HG03108 (cell line): ENCODE measurements at regions not wholly inside any gene's neighbourhood (a gene's known extent, or its start where the extent isn't known, plus 50 kb on each side); places are given as distances from the start of the nearest gene placed in this dataset.

Source experiments
- ATAC-seq: cut with Tn5 transposase; IDR thresholded peaks from one replicate; pipeline ENCODE4 v1.9.1; 2021; ENCODE audit warnings: moderate library complexity; ENCODE audit not compliant: unreplicated experiment

DNA sequence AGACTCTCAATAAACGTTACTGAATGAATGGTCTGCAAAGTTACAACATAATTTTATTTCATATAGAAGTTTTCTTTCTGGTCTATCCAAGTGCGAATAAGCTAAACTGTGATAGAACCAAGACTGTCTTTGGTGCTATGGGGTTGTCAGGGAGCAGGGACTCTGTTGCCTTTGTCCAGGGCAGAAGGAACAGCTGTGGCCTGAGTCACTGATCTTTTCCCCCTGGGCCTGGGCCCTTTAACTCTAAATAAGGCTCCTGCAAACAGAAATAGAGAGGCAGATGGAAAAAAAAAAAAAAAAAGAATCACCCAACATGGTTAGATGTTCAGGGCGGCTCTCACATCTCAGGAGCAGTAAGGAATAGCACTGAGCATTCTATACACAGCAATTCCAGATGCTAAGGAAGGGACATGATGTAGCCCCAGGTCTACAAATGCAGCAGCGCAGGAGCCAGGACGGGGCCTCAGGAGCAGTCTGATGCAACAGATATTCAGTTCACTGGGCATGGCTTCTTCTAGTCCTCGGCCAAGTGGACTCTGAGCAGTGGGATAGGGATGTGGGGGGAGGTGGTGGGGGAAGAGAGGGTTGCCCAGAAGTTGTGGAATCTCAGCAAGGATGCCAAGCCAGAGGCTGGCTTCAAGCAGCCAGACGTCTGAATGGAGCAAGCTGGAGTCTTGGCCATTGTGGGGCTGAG lies 247.1 kb upstream of the SIX2 start:
- no peak for ATAC-seq

DNA sequence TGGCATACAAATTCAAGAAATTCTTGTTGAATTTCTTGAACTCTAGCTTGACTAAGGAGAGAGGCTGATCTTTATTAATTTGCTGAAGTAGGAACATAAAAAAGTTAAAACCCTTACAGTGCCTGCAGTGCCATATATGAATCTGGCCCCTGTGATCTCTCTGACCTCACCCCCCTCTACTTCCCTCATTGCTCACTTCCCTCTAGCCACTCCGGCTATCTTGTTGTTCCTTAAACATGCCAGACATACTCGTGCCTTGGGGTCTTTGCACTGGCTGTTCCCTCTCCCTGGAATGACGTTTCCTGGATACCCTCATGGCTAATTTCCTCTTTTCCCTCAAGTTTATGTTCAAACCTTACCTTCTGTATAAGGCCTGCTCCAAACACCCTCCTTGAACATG lies 246.3 kb upstream of the SIX2 start:
- ATAC-seq, result no peak

DNA sequence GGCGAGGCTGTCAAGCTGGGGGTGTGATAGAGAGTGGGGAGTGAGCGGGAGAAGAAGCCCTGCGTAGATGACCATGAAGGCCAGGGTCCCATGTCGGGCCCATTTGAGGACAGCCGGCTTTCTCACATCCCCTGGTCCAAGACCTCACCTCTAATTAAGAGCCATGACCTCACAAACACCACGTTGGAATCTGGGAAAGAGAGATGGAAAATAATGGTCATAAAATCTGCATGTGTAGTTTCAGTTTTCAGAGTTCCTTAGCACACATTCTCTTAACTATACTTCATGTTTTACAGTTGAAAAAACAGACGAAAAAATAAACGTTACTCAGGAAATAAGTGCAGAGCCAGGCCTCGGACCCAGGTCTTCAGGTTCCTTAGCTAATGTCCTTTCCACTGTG lies 244.8 kb upstream of the SIX2 start:
- ATAC-seq, result no peak

DNA sequence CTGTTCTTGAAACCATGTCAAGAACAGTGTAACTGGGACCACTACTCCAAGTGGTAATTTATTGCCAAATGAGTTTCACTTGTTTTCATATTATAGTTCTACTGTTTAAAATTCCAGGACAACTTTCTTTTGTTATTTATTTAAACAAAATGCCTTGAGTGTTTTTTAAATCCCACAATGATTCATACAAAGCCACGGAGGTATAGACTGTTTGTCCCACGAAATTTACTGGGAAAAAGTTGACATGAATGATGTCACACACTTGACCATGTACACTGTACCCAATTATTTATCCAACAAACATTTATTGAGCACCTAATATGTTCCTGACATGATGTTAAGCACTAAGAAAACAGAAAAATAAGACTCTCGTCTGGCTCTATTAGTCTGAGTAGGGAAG lies 243.9 kb upstream of the SIX2 start:
- no peak for ATAC-seq

DNA sequence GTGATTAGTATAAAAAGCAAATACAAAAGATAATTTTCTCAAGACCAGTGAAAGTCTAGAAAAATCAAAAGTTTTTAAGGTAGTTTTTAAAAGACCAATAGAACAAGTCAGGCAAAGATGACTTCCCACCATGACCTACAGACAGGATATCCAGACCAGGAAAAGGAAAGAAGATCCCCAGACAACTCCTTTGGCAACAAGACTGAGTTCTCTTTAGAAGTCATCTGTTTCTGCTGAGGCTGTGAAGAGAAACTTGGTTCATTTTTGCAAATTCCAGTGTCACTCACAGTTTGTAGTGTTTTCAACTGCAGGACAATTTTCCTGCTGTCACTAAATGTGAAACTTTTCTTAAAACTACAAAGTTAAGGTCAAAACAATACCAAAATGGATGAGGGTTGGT lies 240.9 kb upstream of the SIX2 start:
- no peak for ATAC-seq

DNA sequence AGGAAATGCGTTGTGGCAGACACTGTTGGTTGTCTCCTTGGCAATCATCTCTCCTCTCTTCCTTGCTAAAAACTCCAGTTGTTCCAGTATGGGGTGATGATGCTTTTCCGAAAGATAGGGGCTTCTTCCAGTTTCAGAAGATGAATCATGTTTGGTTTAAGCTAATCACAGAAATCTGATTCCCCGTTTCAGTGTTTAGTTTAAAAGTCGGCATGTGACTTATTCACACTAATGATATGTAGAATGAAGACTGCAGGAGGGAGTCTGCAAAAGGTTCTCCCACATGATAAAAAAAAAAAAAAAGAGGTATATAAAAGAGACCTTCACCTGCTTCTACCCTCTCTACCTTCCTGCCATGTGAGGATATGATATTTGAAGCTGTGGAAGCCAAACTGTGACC lies 239.0 kb upstream of the SIX2 start:
- no peak for ATAC-seq

DNA sequence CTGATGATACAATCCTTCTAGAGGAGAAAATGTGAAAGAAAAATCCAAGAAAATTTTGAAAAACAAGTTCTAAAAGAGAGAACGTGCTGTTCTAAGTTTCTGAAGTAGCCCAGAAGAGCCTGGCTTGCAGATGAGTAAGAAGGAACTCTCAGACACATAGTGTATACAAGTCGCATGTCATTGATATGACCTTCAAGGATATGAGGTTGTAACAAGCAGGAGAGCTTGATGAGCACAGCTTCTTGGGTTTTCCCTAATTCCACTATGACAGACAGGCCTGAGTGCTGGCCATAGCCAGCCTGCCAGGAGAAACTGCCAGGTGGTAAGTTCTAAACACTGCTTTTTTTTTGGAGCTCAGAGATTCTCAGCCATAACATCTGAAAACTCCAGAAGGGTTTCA lies 235.7 kb upstream of the SIX2 start:
- ATAC-seq, result no peak

DNA sequence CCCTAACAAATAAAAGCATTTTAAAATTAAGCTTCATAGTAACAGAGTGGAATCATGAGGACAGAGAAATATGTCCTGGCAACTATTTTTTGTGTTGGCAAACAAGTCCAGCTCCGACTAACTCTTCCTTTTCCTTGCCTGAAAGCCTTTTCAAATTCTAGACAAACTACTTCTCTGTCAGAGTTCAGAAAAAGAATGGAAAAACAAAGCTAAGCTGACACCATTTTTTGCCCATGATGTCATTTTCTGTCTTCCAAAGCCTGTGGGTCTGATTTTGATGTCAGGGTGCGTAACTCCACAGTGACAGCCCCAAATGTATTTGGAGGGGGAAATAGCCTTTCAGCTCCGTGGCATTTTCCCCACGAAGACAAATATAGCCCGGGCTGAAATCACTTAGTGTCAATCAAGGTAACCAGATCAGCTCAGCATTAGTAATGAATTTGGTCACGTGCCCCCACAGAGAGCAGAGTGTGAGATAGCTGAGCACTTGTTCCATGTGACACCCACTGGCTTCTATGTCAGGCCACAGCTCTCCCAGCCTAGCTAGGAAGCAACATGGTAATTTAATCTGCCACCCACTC lies 233.0 kb upstream of the SIX2 start:
- ATAC-seq, result no peak

DNA sequence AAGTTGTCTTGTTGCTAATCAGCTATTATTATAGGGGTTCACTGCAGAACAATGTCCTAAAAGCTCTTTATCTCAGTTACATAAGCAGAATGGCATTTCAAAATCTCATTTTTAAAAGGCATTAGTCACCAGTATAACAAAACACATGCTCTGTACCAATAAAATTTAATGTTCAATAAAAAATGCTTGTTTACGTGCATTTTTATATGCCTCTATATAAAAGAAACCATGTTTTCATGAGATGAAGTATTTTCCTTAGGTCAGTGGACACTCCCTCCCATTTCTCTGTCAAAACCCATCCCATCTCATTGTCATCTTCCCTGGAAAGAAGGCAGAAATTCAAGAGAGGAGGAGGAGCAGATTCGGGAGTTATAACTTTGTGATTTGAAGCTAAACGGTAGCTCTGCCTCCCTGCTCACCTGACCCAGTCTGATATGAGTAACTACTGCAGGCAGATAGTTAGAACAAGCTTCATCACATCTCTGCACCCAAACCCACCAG lies 231.9 kb upstream of the SIX2 start:
- ATAC-seq, result no peak

DNA sequence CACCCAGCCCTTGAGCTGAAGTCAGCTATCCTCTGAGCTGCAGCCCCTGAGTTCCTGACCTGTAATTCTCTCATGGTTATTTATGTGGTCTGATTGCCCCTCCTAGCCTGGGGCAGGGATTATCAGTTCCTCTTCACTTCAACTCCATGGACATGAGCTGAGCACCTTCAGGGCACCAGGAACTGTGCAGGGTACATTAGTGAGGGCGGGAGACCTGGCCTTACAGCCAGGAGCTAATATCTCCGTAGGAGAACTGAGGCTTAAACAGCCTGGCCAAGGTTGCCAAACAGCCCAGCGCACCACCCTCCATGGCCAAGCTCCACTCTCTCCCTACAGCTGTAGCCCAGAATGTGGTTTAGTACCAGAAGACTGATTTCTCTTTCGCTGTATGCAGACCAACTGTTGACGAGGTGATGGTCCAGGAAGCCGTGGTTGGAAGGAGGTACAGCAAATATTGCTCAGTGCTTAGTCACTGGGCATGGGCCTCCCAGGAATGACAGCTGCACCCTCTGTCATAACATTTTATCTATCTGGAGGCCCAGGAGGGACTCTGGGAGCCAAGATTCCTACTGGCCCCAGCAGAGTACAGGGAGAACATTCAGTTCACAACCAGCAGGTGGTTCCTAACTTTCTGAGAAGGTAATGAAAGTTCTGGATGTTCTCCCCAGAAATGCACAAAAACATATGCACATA lies 228.7 kb upstream of the SIX2 start:
- ATAC-seq, result no peak

DNA sequence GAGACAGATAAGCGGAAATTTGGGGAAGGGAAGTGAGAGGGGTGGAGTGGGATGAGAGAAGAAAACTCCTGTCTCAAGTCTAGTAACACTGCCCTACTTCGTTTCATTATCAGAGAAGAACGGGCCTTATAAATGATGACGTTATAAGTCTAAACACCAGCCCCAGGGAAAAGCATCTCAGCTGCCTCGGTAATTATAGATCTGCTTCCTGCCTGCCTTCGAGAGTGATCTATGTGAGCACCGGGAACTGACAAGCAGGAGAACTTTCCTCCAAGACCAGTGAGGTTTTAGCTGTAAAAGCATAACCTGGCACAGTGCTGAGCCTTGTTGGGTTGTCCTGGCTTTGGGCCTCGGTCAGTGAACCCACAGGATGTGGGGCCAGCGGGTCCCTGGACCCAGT lies 227.9 kb upstream of the SIX2 start:
- no peak for ATAC-seq

DNA sequence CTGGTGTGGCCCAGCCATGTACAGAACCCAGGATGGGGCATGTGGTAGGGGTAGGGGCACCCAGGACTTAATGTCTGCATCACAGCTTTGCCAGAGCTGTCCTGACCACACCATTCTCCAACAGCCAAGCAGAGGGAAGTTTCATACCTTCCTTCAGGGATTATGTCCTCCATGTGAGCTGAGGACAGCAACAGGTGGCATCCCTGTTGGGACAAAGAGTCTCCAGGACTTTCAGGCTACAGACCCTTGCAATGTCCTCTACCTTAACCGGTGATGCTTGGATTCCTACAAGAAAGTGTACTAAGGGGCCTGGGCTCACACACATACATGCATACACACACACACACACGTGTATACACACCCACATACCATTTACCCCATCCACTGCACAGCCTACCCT lies 227.0 kb upstream of the SIX2 start:
- no peak for ATAC-seq

DNA sequence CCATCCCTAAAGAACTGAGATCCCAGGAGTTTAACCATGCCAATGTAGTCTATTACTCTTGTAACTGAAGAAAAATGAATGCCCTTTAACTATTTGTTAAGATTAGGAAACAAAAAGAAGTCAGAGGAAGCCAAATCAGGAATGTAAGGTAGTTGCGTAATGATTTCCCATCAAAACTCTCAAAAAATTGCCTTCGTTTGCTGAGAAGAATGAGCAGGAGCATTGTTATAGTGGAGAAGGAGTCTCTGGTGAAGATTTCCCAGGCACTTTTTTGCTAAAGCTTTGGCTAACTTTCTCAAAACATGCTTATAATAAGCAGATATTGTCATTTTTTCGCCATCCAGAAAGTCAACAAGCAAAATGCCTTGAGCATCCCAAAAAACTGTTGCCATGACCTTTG lies 224.0 kb upstream of the SIX2 start:
- ATAC-seq, result no peak

DNA sequence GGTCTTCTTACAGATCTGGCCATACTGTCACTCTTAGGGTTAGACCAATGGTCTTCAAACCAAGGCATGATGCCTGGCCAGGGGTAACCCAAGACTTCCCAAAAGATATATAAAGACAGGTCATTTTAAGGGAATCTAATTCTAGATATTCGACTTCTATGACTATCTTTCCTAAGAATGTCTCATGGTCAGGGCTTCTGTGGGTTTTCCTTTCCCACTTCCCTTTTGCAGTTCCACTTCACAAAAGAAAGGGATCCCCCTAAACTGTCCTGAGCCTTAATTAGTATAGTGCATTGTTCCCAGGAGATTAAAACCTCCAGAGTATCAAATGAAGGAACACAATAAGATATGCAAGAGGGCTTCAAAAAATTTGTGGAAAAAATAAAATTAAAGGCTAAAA lies 223.6 kb upstream of the SIX2 start:
- ATAC-seq, result no peak

DNA sequence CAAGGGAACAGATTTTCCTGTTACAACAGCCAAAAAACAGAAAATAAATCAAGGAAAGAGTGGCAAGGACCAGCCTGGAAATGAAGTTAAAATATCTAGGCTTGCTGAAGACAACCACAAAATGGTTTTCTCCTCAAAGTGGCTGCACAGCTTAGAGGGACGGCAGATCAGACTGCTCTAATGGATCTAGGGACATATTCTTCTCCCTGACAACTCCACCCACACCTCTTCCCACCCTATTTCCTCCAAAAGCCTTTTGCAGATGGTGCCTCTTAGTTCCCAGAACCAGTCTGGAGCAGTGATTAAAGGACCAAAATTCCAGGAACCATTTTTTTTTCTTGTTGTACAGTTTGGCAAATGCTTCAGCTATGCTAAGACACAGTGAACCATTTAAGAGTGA lies 220.2 kb upstream of the SIX2 start:
- ATAC-seq, result no peak

DNA sequence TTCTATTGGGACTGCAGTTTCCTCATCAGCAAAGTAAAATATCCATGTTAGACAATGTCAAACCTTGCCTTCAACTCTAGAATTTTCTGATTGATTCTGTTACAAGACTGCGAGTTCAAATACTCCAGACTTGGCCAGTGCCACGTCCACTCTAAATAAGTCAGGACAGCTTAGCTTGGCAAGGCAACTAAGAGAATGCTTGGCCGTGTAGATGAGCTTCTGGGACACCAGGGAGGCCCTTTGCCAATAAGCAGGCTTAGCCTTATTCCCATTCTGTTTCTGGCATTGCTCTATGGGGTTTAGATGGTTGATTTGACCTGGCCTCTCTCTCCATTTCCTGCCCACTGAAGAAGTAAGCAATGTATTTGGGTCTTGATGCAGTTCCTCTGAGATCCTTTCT lies 218.1 kb upstream of the SIX2 start:
- no peak for ATAC-seq

DNA sequence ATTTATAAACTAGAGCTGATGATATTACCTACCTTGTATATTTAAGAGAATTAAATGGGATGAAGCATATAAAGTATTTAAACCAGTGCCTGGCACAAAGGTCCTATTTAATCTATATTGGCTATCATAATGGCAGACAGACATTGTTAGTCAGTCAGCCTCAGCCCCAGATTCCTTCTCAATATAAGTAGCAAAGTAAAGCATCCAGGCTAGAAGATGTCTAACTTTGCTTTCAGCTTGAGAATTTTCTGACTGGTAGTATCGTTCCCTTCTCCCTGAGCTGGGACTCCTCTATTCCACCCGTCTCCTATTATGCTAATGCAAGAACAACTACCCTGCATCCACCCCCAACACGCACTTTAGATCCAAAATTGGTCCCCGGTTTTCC lies 215.7 kb upstream of the SIX2 start:
- no peak for ATAC-seq

DNA sequence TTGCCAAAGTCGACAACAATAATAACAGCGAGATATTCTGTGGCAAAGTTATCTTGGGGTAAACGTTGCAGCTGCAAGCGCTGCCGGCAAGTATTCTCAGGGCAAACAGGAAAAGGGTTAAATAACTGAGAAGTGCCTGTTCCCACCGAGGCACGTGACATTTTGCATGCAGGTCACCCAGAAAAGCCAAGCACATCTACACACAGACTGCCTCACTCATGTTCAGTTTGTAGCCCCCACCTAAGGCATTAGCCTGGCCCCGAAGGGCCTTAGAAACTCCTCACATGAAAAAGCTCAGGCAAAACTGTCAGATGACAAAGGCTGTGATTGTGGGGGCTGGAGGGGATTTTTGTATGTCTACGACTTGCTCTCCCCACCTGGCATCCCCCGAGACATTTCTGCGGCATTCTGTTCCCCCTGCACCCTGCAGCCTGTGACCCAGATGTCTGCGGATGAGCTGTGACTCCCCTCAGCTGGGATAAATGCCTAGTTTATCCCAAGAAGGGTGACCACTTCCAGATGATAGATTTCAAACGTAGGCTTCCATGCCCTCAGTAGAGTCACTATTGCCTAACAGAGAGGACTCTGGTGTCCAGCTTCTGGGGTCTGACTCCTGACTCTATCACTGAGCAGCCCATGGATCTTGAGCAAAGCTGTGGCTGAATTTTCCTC lies 215.2 kb upstream of the SIX2 start:
- peak; percentile 68 for ATAC-seq

DNA sequence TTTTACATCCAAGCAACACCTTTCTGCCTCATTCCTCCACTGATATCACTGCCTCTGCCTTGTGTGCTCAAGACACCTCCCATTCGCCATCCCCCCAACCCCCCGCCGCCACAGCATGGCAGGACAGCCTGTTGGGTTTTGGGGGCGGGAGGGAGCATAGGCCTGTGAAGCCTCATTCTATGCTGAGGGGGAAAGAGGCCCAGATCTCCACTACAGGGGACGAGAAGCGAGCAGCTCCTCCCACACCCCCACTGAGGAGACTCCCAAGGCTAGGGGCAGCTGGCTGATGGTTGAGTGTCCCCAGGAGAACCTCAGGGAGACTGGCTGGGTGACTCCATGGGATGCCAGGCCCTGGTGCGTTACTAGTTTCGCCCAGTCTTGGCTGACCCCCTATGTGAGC lies 214.3 kb upstream of the SIX2 start:
- ATAC-seq, result no peak

DNA sequence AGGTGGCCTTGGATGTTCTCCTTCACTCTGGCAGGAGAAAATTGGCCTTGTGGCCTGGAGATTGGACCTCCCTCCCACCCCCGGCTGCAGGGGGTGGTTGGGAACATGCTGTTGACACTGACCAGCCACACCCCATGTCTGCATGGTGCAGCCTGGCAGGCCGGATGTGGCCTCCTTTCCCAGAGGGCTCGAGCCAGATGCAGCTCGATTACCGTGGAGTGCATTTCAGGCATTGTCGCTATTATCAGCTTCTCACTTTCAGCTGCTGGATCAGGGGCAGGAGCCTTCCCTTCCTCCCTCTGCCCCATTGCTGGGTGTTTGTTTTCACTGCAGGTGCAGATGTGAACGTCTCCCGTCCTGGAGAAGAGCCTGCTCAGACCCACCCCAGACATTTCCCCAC lies 211.0 kb upstream of the SIX2 start:
- ATAC-seq, result no peak

DNA sequence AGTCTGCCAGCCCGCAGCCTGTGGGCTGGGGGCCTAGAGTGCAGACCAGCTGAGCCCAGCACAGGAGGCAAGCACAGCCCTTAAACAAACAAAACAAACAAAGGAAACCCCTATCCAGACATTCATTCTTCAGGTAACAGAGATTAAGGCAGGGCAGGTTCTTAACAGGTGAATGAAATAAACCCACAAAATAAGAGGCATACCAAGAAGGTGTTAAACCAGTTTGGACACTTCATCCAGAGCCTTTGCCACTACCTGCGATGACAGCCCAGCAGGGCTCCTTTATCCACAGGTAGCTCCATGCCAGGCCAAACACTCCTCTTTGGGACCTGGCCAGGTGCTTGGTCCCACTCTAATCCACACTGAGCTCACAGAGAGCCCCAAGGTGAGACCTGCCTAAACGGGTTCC lies 209.7 kb upstream of the SIX2 start:
- ATAC-seq, result no peak

DNA sequence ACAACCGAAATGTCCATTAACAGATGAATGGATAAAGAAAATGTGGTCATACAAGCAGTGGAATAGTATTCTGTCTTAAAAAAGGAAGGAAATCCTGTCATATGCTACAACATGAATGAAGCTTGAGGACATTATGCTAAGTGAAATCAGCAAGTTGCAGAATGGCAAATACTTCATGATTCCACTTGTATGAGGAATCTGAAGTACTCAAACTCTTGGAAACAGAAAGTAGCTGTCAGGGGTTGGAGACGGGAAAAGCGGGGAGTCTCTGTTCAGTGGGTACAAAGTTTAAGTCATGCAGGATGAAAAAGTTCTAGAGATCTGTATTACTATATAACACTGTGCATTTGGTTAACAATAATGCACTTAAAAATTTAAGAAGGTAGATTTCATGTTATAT lies 209.0 kb upstream of the SIX2 start:
- ATAC-seq, result no peak
